ENCODE measurements at regions not wholly inside any gene's neighbourhood (a gene's known extent, or its start where the extent isn't known, plus 50 kb on each side); places are given as distances from the start of the nearest gene placed in this dataset.

GRCh38 chr3:141432904-141433303 is 53.9 kb upstream of the RASA2 start:
- no peak for TF ChIP-seq CTCF (IDR thresholded peaks at IDR 0.05)
- no peak for TF ChIP-seq EP300 (IDR thresholded peaks at IDR 0.05; ENCODE audit: low read depth)
- no peak for TF ChIP-seq POLR2A (IDR thresholded peaks at IDR 0.05)
